ENCODE measurements at regions not wholly inside any gene's neighbourhood (a gene's known extent, or its start where the extent isn't known, plus 50 kb on each side); places are given as distances from the start of the nearest gene placed in this dataset.
"Not testable (repeated sequence)": the region's sequence is repeated elsewhere in the genome, so short reads cannot be mapped to it uniquely, and the experiment has no call there.

DNA sequence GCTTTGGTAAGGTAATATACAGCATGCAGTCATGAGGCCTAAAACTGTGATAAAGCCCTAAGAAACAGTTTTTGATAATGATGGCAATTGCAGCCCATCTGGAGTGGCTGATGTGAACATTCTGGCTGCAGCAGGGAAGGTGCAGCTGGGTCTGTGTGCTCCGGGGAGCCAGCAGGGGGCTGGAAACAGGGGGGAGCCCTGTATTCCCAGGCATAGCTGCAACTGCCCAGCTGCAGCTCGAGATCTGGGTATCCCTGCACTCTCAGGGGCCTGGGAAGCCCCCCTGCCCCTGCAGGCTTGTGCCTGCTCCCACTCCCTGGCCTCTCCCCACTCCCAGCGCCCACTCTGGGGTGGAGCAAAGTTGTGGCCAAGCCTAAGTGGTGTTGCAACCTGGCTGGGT is 95.6 kb downstream of the RRAGB start:
- H3K27me3 ChIP-seq (ENCODE audit: insufficient read depth, low read length), result no peaks in the 10 kb centered on the region

DNA sequence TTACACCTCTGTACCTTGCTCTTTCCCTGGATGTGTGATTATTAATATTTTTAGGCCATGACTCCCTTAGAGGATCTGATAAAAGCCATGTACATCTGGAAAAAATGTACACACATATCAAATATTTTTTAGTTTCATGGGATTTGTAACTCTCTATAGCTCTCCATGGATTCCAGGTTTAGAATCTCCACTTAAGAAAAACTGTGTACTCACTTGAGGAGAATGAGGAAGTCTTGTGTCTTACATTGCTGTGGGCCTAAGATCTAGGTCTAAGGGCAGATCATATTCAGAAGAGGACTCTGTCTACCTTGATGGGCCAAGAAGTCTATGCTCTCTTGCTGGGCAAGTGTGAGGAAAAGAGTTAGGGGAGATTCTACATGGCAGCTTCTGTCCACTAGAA is 98.0 kb downstream of the RRAGB start:
- no peak overlapping the region for H3K4me3 ChIP-seq (ENCODE audit: low read length)
- no peak overlapping the region for H3K27ac ChIP-seq (ENCODE audit: low read length)
- H3K9ac ChIP-seq (ENCODE audit: low read depth, low read length), result no peak overlapping the region
- no peaks in the 10 kb centered on the region for H3K4me1 ChIP-seq (ENCODE audit: insufficient read depth, low read length)
- H3K36me3 ChIP-seq (ENCODE audit: insufficient read depth, low read depth, low read length), result no peaks in the 10 kb centered on the region
- no peaks in the 10 kb centered on the region for H3K27me3 ChIP-seq (ENCODE audit: insufficient read depth, low read length)
- H3K9me3 ChIP-seq (ENCODE audit: insufficient read depth, low read depth, low read length), result no peaks in the 10 kb centered on the region

More for the DNA sequence above, 95.6 kb downstream of the RRAGB start:
- Histone ChIP-seq H3K27ac (ENCODE audit: low read length) (no peak overlapping the region), H3K36me3 (ENCODE audit: insufficient read depth, low read depth, low read length) (no peaks in the 10 kb centered on the region), H3K9ac (ENCODE audit: low read depth, low read length) (no peak overlapping the region), H3K4me1 (ENCODE audit: insufficient read depth, low read length) (no peaks in the 10 kb centered on the region), H3K4me3 (ENCODE audit: low read length) (no peak overlapping the region), H3K9me3 (ENCODE audit: insufficient read depth, low read depth, low read length) (no peaks in the 10 kb centered on the region)

DNA sequence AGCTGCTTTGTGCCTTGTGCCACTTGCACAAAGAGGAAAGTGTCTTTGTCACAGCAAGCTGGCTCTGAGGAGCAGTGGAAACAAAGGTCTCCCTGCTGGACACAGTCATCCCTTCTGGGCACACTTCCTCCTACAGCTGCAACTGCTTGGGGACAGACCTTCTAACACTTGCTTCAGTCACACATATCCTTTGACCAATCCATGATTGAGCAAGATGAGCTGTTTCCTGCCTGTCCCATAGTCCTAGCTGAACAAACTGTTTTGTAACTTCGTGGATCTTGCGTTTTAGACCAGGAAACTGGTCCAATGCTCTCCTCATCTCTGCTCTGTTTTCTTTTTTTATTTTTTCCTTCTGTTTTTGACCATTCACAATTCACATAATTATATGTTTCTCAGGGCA is 98.5 kb downstream of the RRAGB start:
- H3K4me3 ChIP-seq (ENCODE audit: low read length), result no peak overlapping the region
- no peaks in the 10 kb centered on the region for H3K36me3 ChIP-seq (ENCODE audit: insufficient read depth, low read depth, low read length)
- no peak overlapping the region for H3K9ac ChIP-seq (ENCODE audit: low read depth, low read length)
- H3K27me3 ChIP-seq (ENCODE audit: insufficient read depth, low read length), result no peaks in the 10 kb centered on the region
- no peaks in the 10 kb centered on the region for H3K4me1 ChIP-seq (ENCODE audit: insufficient read depth, low read length)
- H3K9me3 ChIP-seq (ENCODE audit: insufficient read depth, low read depth, low read length), result no peaks in the 10 kb centered on the region
- no peak overlapping the region for H3K27ac ChIP-seq (ENCODE audit: low read length)

DNA sequence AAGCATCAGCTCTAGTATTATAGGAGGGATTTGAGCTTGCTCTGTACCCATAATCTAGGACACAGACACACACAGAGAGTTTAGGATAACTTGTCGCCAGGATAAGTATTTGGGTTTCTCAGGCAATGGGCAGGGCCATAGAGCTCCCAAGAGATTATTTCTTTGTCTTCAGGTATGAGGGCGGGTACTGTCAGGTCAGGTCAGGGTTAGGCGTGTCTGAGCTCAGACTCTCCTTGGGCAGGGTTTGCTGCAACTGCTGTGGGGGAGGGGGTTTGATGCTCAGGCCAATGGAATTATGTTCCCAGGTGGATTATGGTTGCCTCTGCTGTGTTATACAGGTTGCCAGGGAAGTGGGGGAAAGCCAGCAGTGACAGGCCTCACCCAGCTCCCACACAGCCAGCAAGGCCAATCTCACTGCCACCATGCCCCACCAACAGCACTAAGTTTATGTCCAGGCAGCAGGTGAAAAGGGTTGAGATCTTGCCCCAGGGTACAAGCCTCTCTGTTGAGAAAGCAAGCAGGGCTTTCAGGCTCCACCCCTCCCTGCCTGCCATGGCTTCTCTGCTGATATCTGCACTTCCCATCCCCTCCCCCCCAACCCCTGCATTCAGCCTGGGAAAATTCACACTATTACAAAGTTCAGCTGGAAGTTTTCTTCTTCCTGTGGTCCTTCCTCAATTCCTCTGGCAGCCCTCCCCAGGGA is 101.3 kb downstream of the RRAGB start:
- Histone ChIP-seq H3K9ac (ENCODE audit: low read depth, low read length) (no peak overlapping the region), H3K27ac (ENCODE audit: low read length) (no peak overlapping the region), H3K27me3 (ENCODE audit: insufficient read depth, low read length) (no peaks in the 10 kb centered on the region), H3K9me3 (ENCODE audit: insufficient read depth, low read depth, low read length) (no peaks in the 10 kb centered on the region), H3K4me3 (ENCODE audit: low read length) (no peak overlapping the region), H3K4me1 (ENCODE audit: insufficient read depth, low read length) (no peaks in the 10 kb centered on the region), H3K36me3 (ENCODE audit: insufficient read depth, low read depth, low read length) (no peaks in the 10 kb centered on the region)

DNA sequence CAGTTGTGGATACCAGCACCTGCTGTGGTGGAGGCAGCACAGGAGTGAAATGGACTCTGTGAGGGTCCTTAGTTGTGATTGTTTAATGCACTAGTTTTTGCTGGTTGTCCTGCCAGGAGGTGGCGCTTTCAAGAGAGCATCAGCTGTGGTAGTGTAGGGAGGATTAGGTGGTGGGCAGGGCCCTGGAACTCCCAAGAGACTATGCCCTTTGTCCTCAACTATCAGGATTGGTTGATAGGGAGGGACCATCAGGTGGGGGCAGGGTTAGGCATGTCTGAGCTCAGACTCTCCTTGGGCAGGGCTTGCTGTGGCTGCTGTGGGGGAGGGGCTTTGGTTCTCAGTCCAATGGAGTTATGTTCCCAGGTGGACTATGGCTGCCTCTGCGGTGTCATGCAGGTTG is 121.9 kb downstream of the RRAGB start:
- no peaks in the 10 kb centered on the region for H3K36me3 ChIP-seq (ENCODE audit: insufficient read depth, low read depth, low read length)
- H3K27me3 ChIP-seq (ENCODE audit: insufficient read depth, low read length), result no peaks in the 10 kb centered on the region
- H3K27ac ChIP-seq (ENCODE audit: low read length), result no peak overlapping the region
- H3K4me1 ChIP-seq (ENCODE audit: insufficient read depth, low read length), result no peaks in the 10 kb centered on the region
- no peak overlapping the region for H3K4me3 ChIP-seq (ENCODE audit: low read length)
- H3K9ac ChIP-seq (ENCODE audit: low read depth, low read length), result no peak overlapping the region
- no peaks in the 10 kb centered on the region for H3K9me3 ChIP-seq (ENCODE audit: insufficient read depth, low read depth, low read length)

DNA sequence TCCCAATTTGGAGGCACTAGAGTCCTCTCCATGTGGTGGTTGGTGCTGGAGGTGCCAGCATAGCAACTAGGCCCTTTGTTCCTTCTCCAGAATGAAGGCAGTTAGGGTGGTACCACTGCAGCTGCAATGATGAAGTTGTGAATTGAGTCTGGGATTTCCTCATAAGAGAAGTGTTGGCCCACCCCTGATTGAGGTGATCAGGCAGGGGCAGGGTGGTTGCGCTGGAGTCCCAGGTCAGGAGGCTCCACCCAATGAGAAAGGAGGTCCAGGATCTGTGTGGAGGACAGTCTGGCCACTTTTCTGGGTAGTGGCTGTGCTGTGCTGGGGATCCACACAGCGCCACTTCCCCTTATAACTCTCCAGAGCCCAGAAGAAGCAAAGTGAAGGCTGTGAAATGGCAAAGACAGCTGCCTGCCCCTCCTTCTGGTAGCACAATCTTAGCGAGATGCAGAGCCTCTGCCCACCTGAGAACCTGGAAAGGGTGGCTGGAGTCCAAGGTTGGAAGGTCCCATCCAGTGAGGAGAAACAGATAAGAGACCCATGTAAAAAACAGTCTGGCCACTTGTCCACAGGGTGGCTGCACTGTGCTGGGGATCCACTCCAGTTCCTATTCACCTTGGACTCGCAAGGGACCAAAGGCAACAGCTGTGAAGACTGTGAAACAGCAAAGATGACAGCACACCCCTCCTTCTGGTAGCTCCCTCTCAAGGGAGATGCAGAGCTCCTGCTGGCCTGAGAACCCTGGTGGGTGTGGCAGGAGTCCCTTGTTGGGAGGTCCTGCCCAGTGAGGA is 124.6 kb downstream of the RRAGB start:
- no peaks in the 10 kb centered on the region for H3K4me1 ChIP-seq (ENCODE audit: insufficient read depth, low read length)
- H3K27ac ChIP-seq (ENCODE audit: low read length), result no peak overlapping the region
- no peaks in the 10 kb centered on the region for H3K36me3 ChIP-seq (ENCODE audit: insufficient read depth, low read depth, low read length)
- H3K9me3 ChIP-seq (ENCODE audit: insufficient read depth, low read depth, low read length), result no peaks in the 10 kb centered on the region
- no peaks in the 10 kb centered on the region for H3K27me3 ChIP-seq (ENCODE audit: insufficient read depth, low read length)
- no peak overlapping the region for H3K4me3 ChIP-seq (ENCODE audit: low read length)
- H3K9ac ChIP-seq (ENCODE audit: low read depth, low read length), result no peak overlapping the region

DNA sequence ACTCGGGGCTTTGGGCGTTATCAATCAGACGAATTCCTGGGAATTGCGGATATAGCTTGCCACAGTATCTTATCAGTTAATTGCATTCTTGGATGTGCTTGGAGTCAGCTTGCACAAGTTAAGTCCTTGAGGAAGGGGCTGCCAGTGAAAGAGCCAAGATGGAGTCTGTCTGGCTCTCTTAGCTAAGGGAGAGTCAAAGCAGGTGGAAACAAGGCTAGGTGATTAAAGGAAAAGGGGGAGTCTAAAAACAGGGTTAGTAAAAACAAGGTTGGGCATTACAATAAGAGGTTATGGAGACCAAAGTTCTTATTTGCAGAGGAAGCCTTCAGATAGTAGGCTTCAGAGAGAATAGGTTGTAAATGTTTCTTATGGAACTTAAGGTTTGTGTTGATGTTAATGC is 149.2 kb downstream of the RRAGB start:
- not testable (repeated sequence) for H3K4me3 ChIP-seq (ENCODE audit: low read length); H3K4me1 ChIP-seq (ENCODE audit: insufficient read depth, low read length); H3K27me3 ChIP-seq (ENCODE audit: insufficient read depth, low read length); H3K36me3 ChIP-seq (ENCODE audit: insufficient read depth, low read depth, low read length); H3K27ac ChIP-seq (ENCODE audit: low read length); H3K9ac ChIP-seq (ENCODE audit: low read depth, low read length); H3K9me3 ChIP-seq (ENCODE audit: insufficient read depth, low read depth, low read length)

DNA sequence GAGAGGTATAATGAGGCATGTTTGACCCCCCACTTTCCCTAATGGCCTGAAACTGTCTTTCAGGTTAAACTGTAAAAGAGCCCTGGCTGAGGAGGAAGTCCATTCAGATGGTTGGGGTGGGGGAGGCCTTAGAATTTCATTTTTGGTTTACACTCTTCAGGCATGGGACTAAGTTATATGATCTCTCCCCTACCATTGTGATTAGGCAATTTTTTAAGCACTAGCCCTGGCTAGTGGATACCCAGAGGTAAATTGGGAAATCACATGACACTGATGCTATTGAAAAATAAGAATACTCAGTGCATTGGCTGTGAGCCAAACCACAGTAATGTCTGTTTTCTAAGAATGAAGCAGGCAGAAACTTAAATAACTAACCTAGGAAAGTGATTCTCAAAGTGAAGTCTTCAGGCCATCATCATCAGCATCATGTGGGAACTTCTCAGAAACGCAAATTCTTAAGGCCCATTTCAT is 149.7 kb downstream of the RRAGB start:
- no peaks in the 10 kb centered on the region for H3K27me3 ChIP-seq (ENCODE audit: insufficient read depth, low read length)
- no peak overlapping the region for H3K4me3 ChIP-seq (ENCODE audit: low read length)
- H3K9me3 ChIP-seq (ENCODE audit: insufficient read depth, low read depth, low read length), result no peaks in the 10 kb centered on the region
- no peaks in the 10 kb centered on the region for H3K36me3 ChIP-seq (ENCODE audit: insufficient read depth, low read depth, low read length)
- no peak overlapping the region for H3K9ac ChIP-seq (ENCODE audit: low read depth, low read length)
- H3K4me1 ChIP-seq (ENCODE audit: insufficient read depth, low read length), result no peaks in the 10 kb centered on the region; the same call in 1 of the 2 replicates
- no peak overlapping the region for H3K27ac ChIP-seq (ENCODE audit: low read length)

DNA sequence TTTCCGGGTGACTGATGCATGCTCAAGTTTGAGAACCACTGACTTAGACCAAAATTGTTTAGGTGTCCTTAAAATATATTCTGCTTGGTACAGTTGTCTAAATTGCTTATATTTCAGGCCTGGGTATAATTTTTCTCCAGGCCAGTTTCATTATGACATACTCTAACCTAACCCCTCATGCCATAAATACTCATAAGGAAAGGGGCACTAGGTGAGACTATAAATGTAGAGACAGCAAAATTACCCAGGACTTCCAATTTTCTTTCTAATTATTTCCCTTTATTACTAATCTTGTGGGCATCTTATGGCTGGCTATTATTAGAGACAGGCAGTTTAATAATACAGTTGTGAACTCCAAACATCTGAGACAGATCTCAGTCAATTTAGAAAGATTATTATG is 150.2 kb downstream of the RRAGB start:
- H3K27me3 ChIP-seq (ENCODE audit: insufficient read depth, low read length), result no peaks in the 10 kb centered on the region

DNA sequence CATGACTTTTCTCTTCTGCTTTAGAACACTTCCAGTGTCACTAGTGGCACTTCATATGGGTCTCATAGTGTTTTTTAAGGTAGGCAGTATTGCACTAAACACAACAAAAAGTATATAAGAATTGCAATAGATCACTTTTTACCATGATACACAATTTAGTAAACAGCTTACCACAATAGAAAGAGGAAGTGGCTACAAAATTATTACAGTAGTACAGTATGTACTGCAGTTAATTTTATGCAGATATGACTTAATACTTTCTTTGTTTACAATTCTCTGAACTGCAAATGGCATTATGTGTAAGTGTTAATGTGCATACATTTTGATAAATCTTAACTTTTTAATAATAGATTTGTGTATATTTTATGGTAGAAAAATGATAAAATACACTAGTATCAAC is 157.3 kb downstream of the RRAGB start:
- no peaks in the 10 kb centered on the region for H3K36me3 ChIP-seq (ENCODE audit: insufficient read depth, low read depth, low read length)
- H3K4me1 ChIP-seq (ENCODE audit: insufficient read depth, low read length), result peaks cover 4% of the 10 kb centered on the region; the same call in 1 of the 2 replicates
- no peak overlapping the region for H3K9ac ChIP-seq (ENCODE audit: low read depth, low read length)
- no peak overlapping the region for H3K27ac ChIP-seq (ENCODE audit: low read length)
- no peaks in the 10 kb centered on the region for H3K9me3 ChIP-seq (ENCODE audit: insufficient read depth, low read depth, low read length)
- no peak overlapping the region for H3K4me3 ChIP-seq (ENCODE audit: low read length)
- H3K27me3 ChIP-seq (ENCODE audit: insufficient read depth, low read length), result no peaks in the 10 kb centered on the region

More for the DNA sequence above, 150.2 kb downstream of the RRAGB start:
- Histone ChIP-seq H3K4me3 (ENCODE audit: low read length) (no peak overlapping the region), H3K27ac (ENCODE audit: low read length) (no peak overlapping the region), H3K4me1 (ENCODE audit: insufficient read depth, low read length) (no peaks in the 10 kb centered on the region; the same call in 1 of the 2 replicates), H3K9ac (ENCODE audit: low read depth, low read length) (no peak overlapping the region), H3K36me3 (ENCODE audit: insufficient read depth, low read depth, low read length) (no peaks in the 10 kb centered on the region), H3K9me3 (ENCODE audit: insufficient read depth, low read depth, low read length) (no peaks in the 10 kb centered on the region)

DNA sequence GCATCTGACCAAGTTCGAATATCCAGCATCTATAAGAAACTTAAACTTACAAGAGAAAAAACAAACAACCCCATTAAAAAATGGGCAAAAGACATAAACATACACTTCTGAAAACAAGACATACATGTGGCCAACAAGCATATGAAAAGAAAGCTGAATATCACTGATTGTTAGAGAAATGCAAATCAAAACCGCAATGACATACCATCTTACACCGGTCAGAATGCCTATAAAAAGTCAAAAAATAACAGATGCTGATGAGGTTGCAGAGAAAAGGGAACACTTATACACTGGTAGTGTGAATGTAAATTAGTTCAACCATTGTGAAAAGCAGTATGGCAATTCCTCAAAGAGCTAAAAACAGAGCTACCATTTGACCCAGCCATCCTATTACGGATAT is 166.0 kb downstream of the RRAGB start:
- H3K27me3 ChIP-seq (ENCODE audit: insufficient read depth, low read length); H3K27ac ChIP-seq (ENCODE audit: low read length); H3K4me1 ChIP-seq (ENCODE audit: insufficient read depth, low read length): not testable (repeated sequence)

More for the DNA sequence above, 166.0 kb downstream of the RRAGB start:
- H3K9me3 ChIP-seq (ENCODE audit: insufficient read depth, low read depth, low read length); H3K4me3 ChIP-seq (ENCODE audit: low read length); H3K9ac ChIP-seq (ENCODE audit: low read depth, low read length); H3K36me3 ChIP-seq (ENCODE audit: insufficient read depth, low read depth, low read length): not testable (repeated sequence)

All from iPS-20b (cell line).